KMS-11 (cell line): ENCODE measurements at regions not wholly inside any gene's neighbourhood (a gene's known extent, or its start where the extent isn't known, plus 50 kb on each side); places are given as distances from the start of the nearest gene placed in this dataset.

Source experiments
- H2AFZ ChIP-seq: fragments of 200-600 bp; sonication (generic); 2 replicates; pipeline ENCODE4 v1.6.1; 2016; ENCODE audit warnings: antibody characterized with exemption, mixed run types, low read depth
- H3K27ac ChIP-seq: fragments of 200-600 bp; sonication (generic); 2 replicates; pipeline ENCODE4 v1.6.1; 2016; ENCODE audit warnings: mild to moderate bottlenecking, mixed run types
- H3K27me3 ChIP-seq: fragments of 200-600 bp; sonication (generic); 2 replicates; pipeline ENCODE4 v1.6.1; 2017; ENCODE audit warnings: mild to moderate bottlenecking, low read depth, mixed run types, moderate library complexity; ENCODE audit not compliant: insufficient read depth
- H3K36me3 ChIP-seq: fragments of 200-600 bp; sonication (generic); 2 replicates; pipeline ENCODE4 v1.6.1; 2017; ENCODE audit warnings: mild to moderate bottlenecking, mixed run types; ENCODE audit not compliant: insufficient read depth
- H3K4me1 ChIP-seq: fragments of 200-600 bp; sonication (generic); 2 replicates; pipeline ENCODE4 v1.6.1; 2016; ENCODE audit warnings: mild to moderate bottlenecking, low read depth, mixed run types; ENCODE audit not compliant: poor library complexity, severe bottlenecking
- H3K4me2 ChIP-seq: fragments of 200-600 bp; sonication (generic); 2 replicates; pipeline ENCODE4 v1.7.0; 2016; ENCODE audit warnings: mild to moderate bottlenecking, mixed run types
- H3K4me3 ChIP-seq: fragments of 200-600 bp; sonication (generic); IDR thresholded peaks from 2 replicates; pipeline ENCODE4 v1.6.1; 2017; ENCODE audit warnings: low read depth, low read length, mixed read lengths; ENCODE audit not compliant: insufficient read depth
- H3K79me2 ChIP-seq: fragments of 200-600 bp; sonication (generic); 2 replicates; pipeline ENCODE4 v1.6.1; 2016; ENCODE audit warnings: low read depth, mixed run types; ENCODE audit not compliant: insufficient read depth
- H3K9ac ChIP-seq: fragments of 200-600 bp; sonication (generic); 2 replicates; pipeline ENCODE4 v1.6.1; 2016; ENCODE audit warnings: mild to moderate bottlenecking, mixed run types
- H4K20me1 ChIP-seq: fragments of 200-600 bp; sonication (generic); 2 replicates; pipeline ENCODE4 v1.6.1; 2016; ENCODE audit warnings: mild to moderate bottlenecking, mixed run types; ENCODE audit not compliant: insufficient read depth
- CTCF ChIP-seq: fragments of 200-600 bp; sonication (generic); conservative IDR thresholded peaks from 2 replicates; pipeline ENCODE4 v1.6.1; 2017; ENCODE audit warnings: low read depth, mild to moderate bottlenecking, antibody characterized with exemption, low read length, moderate library complexity, mixed read lengths

GRCh38 chrX:122666601-122667000, 517.5 kb upstream of the GRIA3 start:
- no peak overlapping the region for H3K4me3 ChIP-seq
- TF ChIP-seq CTCF: no peak
- H3K36me3 ChIP-seq: no peaks in the 10 kb centered on the region
- no peak overlapping the region for H3K9ac ChIP-seq
- no peak overlapping the region for H3K27ac ChIP-seq
- no peak overlapping the region for H2AFZ ChIP-seq
- no peak overlapping the region for H3K4me2 ChIP-seq
- H3K79me2 ChIP-seq: no peaks in the 10 kb centered on the region
- no peaks in the 10 kb centered on the region for H4K20me1 ChIP-seq
- no peaks in the 10 kb centered on the region for H3K27me3 ChIP-seq
- no peaks in the 10 kb centered on the region for H3K4me1 ChIP-seq

- Histone ChIP-seq H3K4me3 (no peak overlapping the region), H3K27ac (no peak overlapping the region), H2AFZ (no peak overlapping the region), H3K9ac (no peak overlapping the region), H4K20me1 (no peaks in the 10 kb centered on the region), H3K27me3 (no peaks in the 10 kb centered on the region), H3K36me3 (no peaks in the 10 kb centered on the region), H3K4me1 (no peaks in the 10 kb centered on the region), H3K79me2 (no peaks in the 10 kb centered on the region), H3K4me2 (no peak overlapping the region)
- no peak for TF ChIP-seq CTCF
Measured at GRCh38 chrX:122667667-122668066, 516.4 kb upstream of the GRIA3 start.

- no peak for TF ChIP-seq CTCF
- H3K36me3 ChIP-seq: no peaks in the 10 kb centered on the region
- no peak overlapping the region for H3K27ac ChIP-seq
- no peaks in the 10 kb centered on the region for H3K79me2 ChIP-seq
- H3K27me3 ChIP-seq: no peaks in the 10 kb centered on the region
- no peak overlapping the region for H3K4me3 ChIP-seq
- H3K9ac ChIP-seq: no peak overlapping the region
- no peak overlapping the region for H3K4me2 ChIP-seq
- no peaks in the 10 kb centered on the region for H3K4me1 ChIP-seq
- no peaks in the 10 kb centered on the region for H4K20me1 ChIP-seq
- H2AFZ ChIP-seq: no peak overlapping the region
Measured at GRCh38 chrX:122703762-122704161, 480.3 kb upstream of the GRIA3 start.

- H4K20me1 ChIP-seq: no peaks in the 10 kb centered on the region
- no peak overlapping the region for H3K4me3 ChIP-seq
- H3K9ac ChIP-seq: no peak overlapping the region
Measured at GRCh38 chrX:122739770-122740169, 444.3 kb upstream of the GRIA3 start.

More at GRCh38 chrX:122739770-122740169, 444.3 kb upstream of the GRIA3 start:
- Histone ChIP-seq H3K36me3 (no peaks in the 10 kb centered on the region), H3K79me2 (no peaks in the 10 kb centered on the region), H2AFZ (no peak overlapping the region), H3K27me3 (no peaks in the 10 kb centered on the region), H3K27ac (no peak overlapping the region), H3K4me1 (no peaks in the 10 kb centered on the region), H3K4me2 (no peak overlapping the region)
- TF ChIP-seq CTCF: no peak
